ENCODE measurements at regions not wholly inside any gene's neighbourhood (a gene's known extent, or its start where the extent isn't known, plus 50 kb on each side); places are given as distances from the start of the nearest gene placed in this dataset.
A peak's percentile ranks its signal among the peaks of the same experiment; 100 is the strongest.

DNA sequence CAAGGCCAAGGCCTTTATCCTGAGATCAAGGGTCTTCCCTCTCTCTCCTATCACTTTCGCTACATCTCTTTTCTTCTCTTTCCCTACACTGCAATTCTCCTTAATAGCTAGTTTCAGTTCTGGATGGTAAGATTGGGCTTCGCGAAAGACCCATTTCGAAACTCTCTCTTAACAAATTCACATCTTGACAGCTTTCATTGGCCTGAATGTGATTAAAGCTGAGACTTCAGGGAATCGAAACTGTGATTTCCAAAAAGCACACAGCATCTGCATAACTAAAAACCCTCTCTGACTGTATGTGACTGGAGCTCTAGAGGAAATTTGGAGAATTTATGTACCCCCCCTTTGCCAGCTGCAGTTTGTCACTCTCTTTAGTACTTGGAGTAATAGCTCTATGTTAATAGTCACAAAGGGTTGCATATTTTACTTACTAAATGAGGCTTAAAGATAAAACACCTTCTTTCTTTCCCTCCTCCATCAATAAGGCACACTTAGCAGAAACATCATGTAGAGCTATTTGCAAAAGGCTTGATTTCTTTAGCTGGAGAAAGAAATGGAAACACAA is 105.3 kb upstream of the FAM20A start:
- TF ChIP-seq, protein P1, sequence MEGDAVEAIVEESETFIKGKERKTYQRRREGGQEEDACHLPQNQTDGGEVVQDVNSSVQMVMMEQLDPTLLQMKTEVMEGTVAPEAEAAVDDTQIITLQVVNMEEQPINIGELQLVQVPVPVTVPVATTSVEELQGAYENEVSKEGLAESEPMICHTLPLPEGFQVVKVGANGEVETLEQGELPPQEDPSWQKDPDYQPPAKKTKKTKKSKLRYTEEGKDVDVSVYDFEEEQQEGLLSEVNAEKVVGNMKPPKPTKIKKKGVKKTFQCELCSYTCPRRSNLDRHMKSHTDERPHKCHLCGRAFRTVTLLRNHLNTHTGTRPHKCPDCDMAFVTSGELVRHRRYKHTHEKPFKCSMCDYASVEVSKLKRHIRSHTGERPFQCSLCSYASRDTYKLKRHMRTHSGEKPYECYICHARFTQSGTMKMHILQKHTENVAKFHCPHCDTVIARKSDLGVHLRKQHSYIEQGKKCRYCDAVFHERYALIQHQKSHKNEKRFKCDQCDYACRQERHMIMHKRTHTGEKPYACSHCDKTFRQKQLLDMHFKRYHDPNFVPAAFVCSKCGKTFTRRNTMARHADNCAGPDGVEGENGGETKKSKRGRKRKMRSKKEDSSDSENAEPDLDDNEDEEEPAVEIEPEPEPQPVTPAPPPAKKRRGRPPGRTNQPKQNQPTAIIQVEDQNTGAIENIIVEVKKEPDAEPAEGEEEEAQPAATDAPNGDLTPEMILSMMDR (IDR thresholded peaks at IDR 0.05; ENCODE audit: insufficient read depth, low read length), result no peak
- peak; percentile 46 for DNase-seq (ENCODE audit: low read depth)
- H3K4me3 ChIP-seq (ENCODE audit: low read depth, low read length), result no peak overlapping the region

DNA sequence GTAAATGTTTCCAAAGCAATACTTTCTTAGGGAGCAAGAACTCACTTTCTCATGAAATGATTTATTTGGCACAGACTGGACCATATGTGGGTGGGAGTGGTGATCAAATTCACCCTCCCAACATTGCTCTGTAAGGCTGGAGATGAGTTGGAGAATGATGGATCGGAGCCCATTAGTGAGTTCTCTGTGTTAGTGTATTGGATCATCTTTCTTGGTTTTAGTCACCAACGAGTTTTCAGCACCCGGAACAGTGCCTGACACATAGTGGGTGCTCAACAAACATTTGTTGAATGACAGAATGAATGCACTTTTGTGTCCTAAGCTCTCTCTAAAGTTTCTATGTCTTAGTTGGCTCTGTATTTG is 104.5 kb upstream of the FAM20A start:
- DNase-seq (ENCODE audit: low read depth), result peak; percentile 42
- TF ChIP-seq, protein P1 (IDR thresholded peaks at IDR 0.05; ENCODE audit: insufficient read depth, low read length), result no peak
- no peak overlapping the region for H3K4me3 ChIP-seq (ENCODE audit: low read depth, low read length)

DNA sequence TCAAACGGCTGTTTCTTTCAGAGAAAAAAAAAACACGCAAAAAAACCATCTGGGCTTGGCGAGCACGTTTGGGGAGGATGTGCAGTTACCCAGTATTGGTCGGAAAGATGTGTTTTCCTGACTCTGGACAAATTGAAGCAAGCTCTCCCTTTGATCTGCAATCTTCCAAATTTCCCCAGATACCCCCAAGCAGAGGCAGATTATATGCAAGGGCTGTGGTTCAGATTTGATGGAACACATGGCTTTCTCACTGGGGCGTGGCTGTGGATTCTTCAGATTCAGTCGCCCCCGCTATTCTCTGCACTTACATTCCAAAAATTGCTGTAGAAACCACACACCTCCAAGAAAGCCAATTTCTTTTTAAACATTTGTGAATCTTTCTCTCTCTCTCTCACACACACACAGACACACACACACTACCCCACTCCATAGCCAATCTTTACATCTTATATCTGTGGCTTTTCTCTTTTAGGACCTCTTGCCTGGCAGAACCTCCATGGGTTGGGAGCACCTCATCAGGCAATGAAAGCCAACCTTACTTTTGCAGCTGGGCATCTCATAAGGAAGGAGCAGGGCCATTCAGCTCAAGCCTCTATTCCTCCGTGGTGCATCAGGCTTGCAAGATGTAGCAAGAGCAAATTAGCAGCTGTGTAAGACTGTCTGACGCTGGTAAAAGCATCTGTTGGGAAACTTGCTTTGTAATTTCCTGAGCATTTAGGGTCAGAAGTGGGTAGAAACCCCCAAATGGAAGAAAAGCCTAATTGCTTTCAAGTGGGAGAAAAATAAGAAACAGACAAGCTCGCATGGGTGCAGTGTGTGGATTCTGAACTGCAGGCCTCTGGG is 103.9 kb upstream of the FAM20A start:
- no peak overlapping the region for H3K4me3 ChIP-seq (ENCODE audit: low read depth, low read length)
- DNase-seq (ENCODE audit: low read depth), result peak; percentile 77
- TF ChIP-seq, protein P1 (IDR thresholded peaks at IDR 0.05; ENCODE audit: insufficient read depth, low read length), result no peak

DNA sequence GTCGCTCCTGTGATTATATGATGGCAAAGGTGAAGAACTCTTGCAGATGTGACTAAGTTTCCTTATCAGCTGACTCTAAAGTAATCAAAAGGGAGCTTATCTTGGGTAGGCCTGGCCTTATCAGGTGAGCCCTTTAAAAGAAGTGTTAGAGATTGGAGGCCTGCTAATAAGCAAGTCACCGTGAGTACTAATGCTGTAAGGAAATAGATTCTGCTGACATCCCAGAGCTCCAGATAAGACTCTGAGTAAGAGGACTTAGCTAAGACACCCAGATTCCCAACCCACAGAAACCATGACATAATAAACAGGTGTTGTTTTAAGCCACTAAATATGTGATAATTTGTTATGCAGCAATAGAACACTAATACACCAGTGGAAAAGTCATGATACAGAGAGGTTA is 99.9 kb upstream of the FAM20A start:
- no peak overlapping the region for H3K4me3 ChIP-seq (ENCODE audit: low read depth, low read length)
- DNase-seq (ENCODE audit: low read depth), result peak; percentile 72
- TF ChIP-seq, protein P1 (IDR thresholded peaks at IDR 0.05; ENCODE audit: insufficient read depth, low read length), result no peak

DNA sequence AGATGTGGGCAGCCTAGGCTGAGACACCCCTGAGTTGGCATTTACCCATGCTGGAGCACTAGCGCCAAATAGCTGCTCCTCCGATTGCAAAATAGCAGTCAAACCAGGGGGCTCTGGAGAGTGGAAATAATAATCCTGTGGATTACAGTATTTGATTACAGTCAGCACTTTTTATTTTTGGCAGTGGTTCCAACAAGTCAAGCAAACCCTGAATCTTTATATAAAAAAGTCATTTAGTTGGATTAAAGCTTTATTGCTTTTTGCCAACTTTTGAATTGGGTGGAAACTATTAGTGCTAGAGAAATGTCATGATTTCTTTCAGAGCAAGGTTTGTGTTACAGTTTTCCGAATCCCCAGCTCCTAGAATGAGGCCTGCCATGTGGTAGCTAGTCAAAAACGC is 99.3 kb upstream of the FAM20A start:
- H3K4me3 ChIP-seq (ENCODE audit: low read depth, low read length), result no peak overlapping the region
- TF ChIP-seq, protein P1 (IDR thresholded peaks at IDR 0.05; ENCODE audit: insufficient read depth, low read length), result no peak
- peak; percentile 68 for DNase-seq (ENCODE audit: low read depth)

DNA sequence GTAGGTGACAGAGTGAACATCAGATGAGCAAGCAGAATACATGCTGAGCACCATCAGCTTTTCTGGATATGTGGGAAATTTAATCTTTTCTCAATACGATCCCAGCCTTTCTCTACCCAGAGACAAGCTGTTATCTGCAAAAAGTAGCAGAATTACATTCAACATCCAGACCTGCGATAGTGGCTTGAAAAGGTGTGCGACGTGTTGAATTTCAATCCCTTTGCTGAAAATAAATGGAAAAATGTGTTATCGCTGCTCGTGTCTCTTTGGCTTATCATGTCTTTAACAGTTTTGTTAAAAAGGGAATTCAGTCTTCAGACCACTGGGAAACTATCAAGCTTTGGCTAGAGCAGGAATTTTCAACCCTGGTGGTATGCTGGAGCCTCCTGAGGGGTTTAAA is 98.8 kb upstream of the FAM20A start:
- DNase-seq (ENCODE audit: low read depth), result no peak
- no peak overlapping the region for H3K4me3 ChIP-seq (ENCODE audit: low read depth, low read length)
- TF ChIP-seq, protein P1 (IDR thresholded peaks at IDR 0.05; ENCODE audit: insufficient read depth, low read length), result no peak

Measured in fibroblast of the aortic adventitia (primary cell).